NCI-H2107 treated with DMSO at 0.1 percent for 48 hours (cell line): ENCODE measurements at regions not wholly inside any gene's neighbourhood (a gene's known extent, or its start where the extent isn't known, plus 50 kb on each side); places are given as distances from the start of the nearest gene placed in this dataset.
A peak's percentile ranks its signal among the peaks of the same experiment; 100 is the strongest.
"Not testable (repeated sequence)": the region's sequence is repeated elsewhere in the genome, so short reads cannot be mapped to it uniquely, and the experiment has no call there.

Source experiments
- DNase-seq: peaks from one replicate; lab custom pipeline; 2025; ENCODE audit not compliant: unreplicated experiment; lab: John Stamatoyannopoulos, UW

DNA sequence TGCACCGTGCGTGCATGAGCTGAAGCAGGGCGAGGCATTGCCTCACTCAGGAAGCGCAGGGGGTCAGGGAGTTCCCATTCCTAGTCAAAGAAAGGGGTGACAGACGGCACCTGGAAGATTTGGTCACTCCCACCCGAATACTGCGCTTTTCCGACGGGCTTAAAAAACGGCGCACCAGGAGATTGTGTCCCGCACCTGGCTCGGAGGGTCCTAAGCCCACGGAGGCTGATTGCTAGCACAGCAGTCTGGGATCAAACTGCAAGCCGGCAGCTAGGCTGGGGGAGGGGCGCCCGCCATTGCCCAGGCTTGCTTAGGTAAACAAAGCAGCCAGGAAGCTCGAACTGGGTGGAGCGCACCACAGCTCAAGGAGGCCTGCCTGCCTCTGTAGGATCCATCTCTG, 85.6 kb upstream of the TSLP start:
- DNase-seq: not testable (repeated sequence)

DNA sequence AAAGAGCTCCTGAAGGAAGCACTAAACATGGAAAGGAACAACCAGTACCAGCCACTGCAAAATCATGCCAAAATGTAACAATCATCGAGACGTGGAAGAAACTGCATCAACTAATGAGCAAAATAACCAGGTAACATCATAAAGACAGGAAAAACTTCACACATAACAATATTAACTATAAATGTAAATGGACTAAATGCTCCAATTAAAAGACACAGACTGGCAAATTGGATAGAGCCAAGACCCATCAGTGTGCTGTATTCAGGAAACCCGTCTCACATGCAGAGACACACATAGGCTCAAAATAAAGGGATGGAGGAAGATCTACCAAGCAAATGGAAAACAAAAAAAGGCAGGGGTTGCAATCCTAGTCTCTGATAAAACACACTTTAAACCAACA, 83.9 kb upstream of the TSLP start:
- not testable (repeated sequence) for DNase-seq

DNA sequence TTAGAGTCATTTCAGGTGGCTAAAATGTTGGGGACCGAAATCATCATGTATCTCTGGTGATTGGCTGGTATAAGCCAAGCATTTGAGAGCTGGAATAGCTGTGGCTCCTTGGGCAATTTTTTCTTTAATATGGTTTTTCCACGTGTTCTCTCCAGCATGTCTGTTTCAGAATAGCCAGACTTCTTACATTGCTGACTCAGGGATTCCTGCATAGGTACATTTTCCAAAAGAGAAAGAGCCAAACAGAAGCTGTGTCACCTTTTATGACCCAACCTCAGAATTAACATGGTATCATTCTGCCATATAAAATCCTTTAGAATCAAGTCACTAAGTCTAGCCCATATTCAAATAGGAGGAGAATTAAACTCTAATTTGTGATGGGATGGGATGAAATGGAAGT, 74.8 kb upstream of the TSLP start:
- no peak for DNase-seq

DNA sequence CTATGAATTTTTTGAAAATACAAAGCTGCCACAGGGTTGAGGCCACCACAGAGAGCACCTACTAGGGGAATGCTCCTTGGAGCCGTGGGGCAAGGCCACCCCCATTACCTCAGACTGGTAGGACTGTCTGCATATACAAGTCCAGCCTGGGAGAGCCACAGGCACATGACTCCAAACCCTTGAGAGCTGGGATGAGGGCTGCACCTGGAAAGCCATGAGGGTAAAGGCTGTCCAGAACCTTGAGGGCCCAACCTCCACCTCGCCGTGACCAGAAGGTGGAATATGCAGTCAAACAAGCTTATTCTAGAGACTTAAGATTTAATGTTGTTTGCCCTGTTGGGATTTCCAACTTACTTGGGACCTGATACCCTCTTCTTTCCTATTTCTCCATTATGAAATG, 69.5 kb upstream of the TSLP start:
- DNase-seq: no peak

DNA sequence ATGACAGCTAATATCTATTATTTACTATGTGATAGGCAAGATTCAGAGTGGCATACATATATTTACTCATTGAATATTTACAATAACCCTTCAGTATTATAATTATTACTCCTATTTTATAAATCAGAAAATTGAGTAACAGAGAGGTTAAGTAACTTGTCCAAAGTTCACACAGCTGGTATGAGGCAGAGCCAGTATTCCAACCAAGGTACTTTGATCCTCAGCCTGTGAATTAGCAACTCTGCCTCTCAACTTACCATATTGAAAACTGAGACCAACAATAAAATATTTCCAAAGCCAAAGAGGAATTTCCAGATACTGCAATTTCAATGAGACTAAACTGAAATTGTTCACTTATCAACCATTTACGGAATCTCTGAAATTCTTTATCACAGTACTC, 67.9 kb upstream of the TSLP start:
- DNase-seq: no peak

GRCh38 chr5:111004291-111004690, 67.2 kb upstream of the TSLP start:
- peak; percentile 7 for DNase-seq

- DNase-seq: no peak
These were observed 60.7 kb upstream of the TSLP start for GRCh38 chr5:111010783-111011182.

GRCh38 chr5:111013011-111013410, 58.5 kb upstream of the TSLP start:
- no peak for DNase-seq

DNA sequence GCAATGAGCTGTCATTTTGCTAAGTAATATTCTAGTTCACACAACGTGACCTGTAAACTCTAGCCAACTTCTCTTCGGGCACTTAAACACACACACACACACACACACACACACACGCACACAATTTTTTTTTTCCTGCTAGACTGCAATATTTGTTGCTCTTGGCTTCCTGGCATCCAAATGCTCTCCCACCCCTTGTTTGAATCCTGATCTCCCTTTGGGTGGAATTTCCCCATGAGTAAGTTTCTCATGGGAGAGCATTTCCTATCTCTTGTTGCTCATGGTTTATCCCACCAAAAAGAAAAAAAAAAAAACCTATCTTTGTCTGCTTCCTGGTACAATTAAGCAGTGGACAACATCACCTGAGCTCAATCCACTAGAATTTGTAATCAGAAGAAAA, 54.7 kb upstream of the TSLP start:
- no peak for DNase-seq

DNA sequence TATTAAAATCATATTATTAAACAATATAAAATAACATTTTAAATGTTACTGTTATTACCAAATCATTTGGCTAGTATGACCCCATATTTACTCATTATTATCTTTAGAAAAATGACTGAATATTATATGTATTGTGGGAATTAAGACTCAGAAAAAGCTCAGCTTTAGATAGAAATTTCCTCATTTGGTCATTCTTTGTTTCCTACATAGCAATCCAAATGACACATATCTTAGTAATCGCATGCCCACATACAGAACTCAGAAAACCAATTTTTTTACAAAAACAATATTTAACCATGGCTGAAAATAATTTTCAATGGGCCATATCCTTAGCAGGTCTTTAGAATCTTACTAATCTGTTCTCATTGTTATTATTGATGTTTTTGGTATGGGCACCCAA, 53.8 kb upstream of the TSLP start:
- no peak for DNase-seq
